Common myeloid progenitor, CD34-positive (primary cell): ENCODE measurements at regions not wholly inside any gene's neighbourhood (a gene's known extent, or its start where the extent isn't known, plus 50 kb on each side); places are given as distances from the start of the nearest gene placed in this dataset.

Experiments
- CTCF ChIA-PET: fragments of 350-600 bp; sonication (Branson Sonifier 250); formaldehyde crosslinking; loops from one replicate; lab custom pipeline; 2021; ENCODE audit warnings: antibody characterized with exemption; lab: Charles Lee
- POLR2A ChIA-PET: fragments of 350-600 bp; sonication (Branson Sonifier 250); formaldehyde crosslinking; loops from one replicate; lab custom pipeline; 2021; ENCODE audit warnings: antibody characterized with exemption; lab: Charles Lee
- DNase-seq, 3 donors: peaks; one replicate each; pipeline versions ENCODE4 v3.0.0 to v3.0.0-alpha.2; 2013
- H3K27ac ChIP-seq, 2 experiments: 1 replicate in 1 of 2; 2 replicates in 1 of 2; pipeline ENCODE4 v1.7.0; 2013; ENCODE audit warnings: inconsistent platforms in 2 of 2, low read length in 2 of 2, mild to moderate bottlenecking in 2 of 2, low read depth in 1 of 2, moderate library complexity in 1 of 2; ENCODE audit not compliant: severe bottlenecking in 2 of 2, insufficient read depth in 1 of 2, poor library complexity in 1 of 2
- H3K27me3 ChIP-seq, 5 experiments: replicated peaks in 2 of 5; 1 replicate in 3 of 5; 2 replicates in 2 of 5; pipeline versions ENCODE4 v1.6.1 to v1.7.0; 2013; ENCODE audit warnings: low read length in 4 of 5, mild to moderate bottlenecking in 2 of 5, moderate library complexity in 2 of 5, inconsistent platforms in 1 of 5; ENCODE audit not compliant: insufficient read depth in 5 of 5, control insufficient read depth in 4 of 5
- H3K36me3 ChIP-seq, 4 experiments: 1 replicate in 2 of 4; 2 replicates in 2 of 4; pipeline versions ENCODE4 v1.6.1 to v1.7.0; 2013; ENCODE audit warnings: low read length in 3 of 4, control low read depth in 1 of 4, mild to moderate bottlenecking in 1 of 4; ENCODE audit not compliant: control insufficient read depth in 4 of 4, insufficient read depth in 4 of 4
- H3K4me1 ChIP-seq, 4 experiments: 1 replicate in 3 of 4; 2 replicates in 1 of 4; pipeline versions ENCODE4 v1.6.1 to v1.7.1; 2013; ENCODE audit warnings: low read length in 3 of 4, mild to moderate bottlenecking in 3 of 4, control low read depth in 1 of 4, inconsistent platforms in 1 of 4, moderate library complexity in 1 of 4; ENCODE audit not compliant: control insufficient read depth in 4 of 4, insufficient read depth in 4 of 4; ENCODE audit errors: control extremely low read depth in 1 of 4
- H3K4me3 ChIP-seq, 7 experiments: 1 replicate in 4 of 7; 2 replicates in 3 of 7; pipeline versions ENCODE4 v1.5.1 to v1.7.0; 2013; ENCODE audit warnings: mild to moderate bottlenecking in 7 of 7, low read length in 6 of 7, moderate library complexity in 6 of 7, inconsistent platforms in 2 of 7, low read depth in 2 of 7, control low read depth in 1 of 7; ENCODE audit not compliant: insufficient read depth in 4 of 7, control insufficient read depth in 1 of 7; ENCODE audit errors: extremely low read depth in 1 of 7
- H3K9me3 ChIP-seq, 5 experiments: 1 replicate in 4 of 5; 2 replicates in 1 of 5; pipeline versions ENCODE4 v1.6.1 to v1.7.1; 2013; ENCODE audit warnings: low read length in 4 of 5, mild to moderate bottlenecking in 2 of 5, inconsistent platforms in 1 of 5, low read depth in 1 of 5, moderate library complexity in 1 of 5; ENCODE audit not compliant: control insufficient read depth in 4 of 5, insufficient read depth in 2 of 5; ENCODE audit errors: control extremely low read depth in 1 of 5
- WGBS: methylation state at CpG from one replicate; pipeline ENCODE4 v1.1.5; 2013; ENCODE audit not compliant: insufficient coverage; 5-methylcytosine and 5-hydroxymethylcytosine counted together

GRCh38 chr15:57820119-57820518, 113.6 kb downstream of the POLR2M start:
- CTCF ChIA-PET = interaction anchor here (0.9 kb wide), 1 partner anchor 61 kb away, joined by 3 read pairs; no protein-coding TSS in a partner anchor
- Histone ChIP-seq H3K9me3 (no peaks in the 10 kb centered on the region), H3K27ac (no peak overlapping the region), H3K4me3 (no peak overlapping the region), H3K27me3 (peaks cover 0 to 5% (median 0%) of the 10 kb centered on the region in 5 experiments), H3K36me3 (no peaks in the 10 kb centered on the region), H3K4me1 (no peaks in the 10 kb centered on the region)
- 93% methylated on average over 2 of the region's 2 CpGs for WGBS
- POLR2A ChIA-PET = no interaction called here
- no peak for DNase-seq

GRCh38 chr15:57821826-57822225, 115.3 kb downstream of the POLR2M start:
- no peak overlapping the region for H3K4me3 ChIP-seq
- no peak for DNase-seq
- H3K27me3 ChIP-seq = peaks cover 0 to 5% (median 0%) of the 10 kb centered on the region in 5 experiments
- ChIA-PET CTCF (interaction anchor here (1.5 kb wide), 1 partner anchor 9 kb away, joined by 4 read pairs; no protein-coding TSS in a partner anchor), POLR2A (no interaction called here)
- no peaks in the 10 kb centered on the region for H3K9me3 ChIP-seq
- WGBS = 60% methylated on average over 1 of the region's 2 CpGs
- no peak overlapping the region for H3K27ac ChIP-seq
- H3K4me1 ChIP-seq = no peaks in the 10 kb centered on the region
- H3K36me3 ChIP-seq = no peaks in the 10 kb centered on the region

GRCh38 chr15:57823325-57823882, 116.9 kb downstream of the POLR2M start:
- no peak overlapping the region for H3K4me3 ChIP-seq
- H3K27ac ChIP-seq = no peak overlapping the region
- no peak for DNase-seq
- CTCF ChIA-PET = no interaction called here
- peaks cover 0 to 5% (median 0%) of the 10 kb centered on the region in 5 experiments for H3K27me3 ChIP-seq
- no peaks in the 10 kb centered on the region for H3K36me3 ChIP-seq
- H3K9me3 ChIP-seq = no peaks in the 10 kb centered on the region
- 100% methylated on average over 2 of the region's 6 CpGs for WGBS
- no peaks in the 10 kb centered on the region for H3K4me1 ChIP-seq
- POLR2A ChIA-PET = no interaction called here

GRCh38 chr15:57824186-57824585, 117.7 kb downstream of the POLR2M start:
- H3K36me3 ChIP-seq = no peaks in the 10 kb centered on the region
- no peak overlapping the region for H3K4me3 ChIP-seq
- POLR2A ChIA-PET = no interaction called here
- no peak for DNase-seq
- H3K9me3 ChIP-seq = no peaks in the 10 kb centered on the region
- no peaks in the 10 kb centered on the region for H3K4me1 ChIP-seq
- 100% methylated on average over 2 of the region's 3 CpGs for WGBS
- CTCF ChIA-PET = no interaction called here
- no peak overlapping the region for H3K27ac ChIP-seq
- H3K27me3 ChIP-seq = peaks cover 0 to 5% (median 0%) of the 10 kb centered on the region in 5 experiments

- Histone ChIP-seq H3K27ac (no peak overlapping the region), H3K4me3 (no peak overlapping the region), H3K36me3 (no peaks in the 10 kb centered on the region), H3K9me3 (no peaks in the 10 kb centered on the region), H3K4me1 (no peaks in the 10 kb centered on the region), H3K27me3 (peaks cover 0 to 4% (median 0%) of the 10 kb centered on the region in 5 experiments)
- POLR2A ChIA-PET = no interaction called here
- 94% methylated on average over 2 of the region's 5 CpGs for WGBS
- CTCF ChIA-PET = no interaction called here
- DNase-seq = no peak
Observed at GRCh38 chr15:57827021-57827420, 120.5 kb downstream of the POLR2M start.

- 100% methylated on average over 1 of the region's 2 CpGs for WGBS
- POLR2A ChIA-PET = no interaction called here
- CTCF ChIA-PET = no interaction called here
Observed at GRCh38 chr15:57827971-57828370, 121.5 kb downstream of the POLR2M start.

GRCh38 chr15:57832183-57832582, 125.7 kb downstream of the POLR2M start:
- peaks cover 0 to 7% (median 0%) of the 10 kb centered on the region in 5 experiments for H3K9me3 ChIP-seq
- CTCF ChIA-PET = no interaction called here
- no peak overlapping the region for H3K27ac ChIP-seq
- H3K4me3 ChIP-seq = no peak overlapping the region
- H3K4me1 ChIP-seq = no peaks in the 10 kb centered on the region
- DNase-seq = no peak
- peaks cover 0 to 4% (median 0%) of the 10 kb centered on the region in 5 experiments for H3K27me3 ChIP-seq
- H3K36me3 ChIP-seq = no peaks in the 10 kb centered on the region
- POLR2A ChIA-PET = no interaction called here
- WGBS = no CpG with 5 or more reads among the region's 1 CpG

More at GRCh38 chr15:57827971-57828370, 121.5 kb downstream of the POLR2M start:
- H3K27ac ChIP-seq = no peak overlapping the region
- peaks cover 0 to 4% (median 0%) of the 10 kb centered on the region in 5 experiments for H3K27me3 ChIP-seq
- DNase-seq = no peak
- H3K4me1 ChIP-seq = no peaks in the 10 kb centered on the region
- no peak overlapping the region for H3K4me3 ChIP-seq
- no peaks in the 10 kb centered on the region for H3K9me3 ChIP-seq
- no peaks in the 10 kb centered on the region for H3K36me3 ChIP-seq
